ENCODE measurements at regions not wholly inside any gene's neighbourhood (a gene's known extent, or its start where the extent isn't known, plus 50 kb on each side); places are given as distances from the start of the nearest gene placed in this dataset.

- TF ChIP-seq CTCF (IDR thresholded peaks at IDR 0.05): no peak
- Histone ChIP-seq H3K4me1 (peaks cover 5% of the 10 kb centered on the region), H3K4me3 (no peak overlapping the region), H3K36me3 (no peaks in the 10 kb centered on the region), H3K27ac (no peak overlapping the region), H3K9me3 (no peaks in the 10 kb centered on the region), H3K27me3 (ENCODE audit: low read depth) (no peaks in the 10 kb centered on the region)
- DNase-seq: no peak
- no peak for ATAC-seq
- intact Hi-C loops (cut with DNase I): no loop called here
These were observed 338.8 kb upstream of the DDHD1 start for GRCh38 chr14:53491884-53492277.

GRCh38 chr14:53491256-53491883 is 338.2 kb upstream of the DDHD1 start:
- Histone ChIP-seq H3K36me3 (no peaks in the 10 kb centered on the region), H3K27ac (no peak overlapping the region), H3K27me3 (ENCODE audit: low read depth) (no peaks in the 10 kb centered on the region), H3K4me1 (peaks cover 5% of the 10 kb centered on the region), H3K4me3 (no peak overlapping the region), H3K9me3 (no peaks in the 10 kb centered on the region)
- no peak for TF ChIP-seq CTCF (IDR thresholded peaks at IDR 0.05)
- ATAC-seq (no peak), DNase-seq (no peak)
- intact Hi-C loops (cut with DNase I): no loop called here

GRCh38 chr14:53478174-53478573 is 325.1 kb upstream of the DDHD1 start:
- Histone ChIP-seq H3K36me3 (no peaks in the 10 kb centered on the region), H3K4me3 (no peak overlapping the region), H3K27ac (no peak overlapping the region), H3K9me3 (peaks cover 7% of the 10 kb centered on the region), H3K27me3 (ENCODE audit: low read depth) (no peaks in the 10 kb centered on the region), H3K4me1 (no peaks in the 10 kb centered on the region)
- intact Hi-C loops (cut with DNase I): no loop called here
- ATAC-seq (no peak), DNase-seq (no peak)
- TF ChIP-seq CTCF (IDR thresholded peaks at IDR 0.05): no peak

GRCh38 chr14:53473480-53473879 is 320.4 kb upstream of the DDHD1 start:
- DNase-seq (no peak), ATAC-seq (no peak)
- no peak overlapping the region for H3K27ac ChIP-seq
- H3K27me3 ChIP-seq (ENCODE audit: low read depth): no peaks in the 10 kb centered on the region
- intact Hi-C loops (cut with DNase I): no loop called here
- H3K4me1 ChIP-seq: no peaks in the 10 kb centered on the region
- no peaks in the 10 kb centered on the region for H3K36me3 ChIP-seq
- TF ChIP-seq CTCF (IDR thresholded peaks at IDR 0.05): no peak
- H3K4me3 ChIP-seq: no peak overlapping the region
- no peaks in the 10 kb centered on the region for H3K9me3 ChIP-seq

GRCh38 chr14:53472306-53472705 is 319.2 kb upstream of the DDHD1 start:
- Histone ChIP-seq H3K9me3 (no peaks in the 10 kb centered on the region), H3K4me1 (no peaks in the 10 kb centered on the region), H3K27me3 (ENCODE audit: low read depth) (no peaks in the 10 kb centered on the region), H3K4me3 (no peak overlapping the region), H3K36me3 (no peaks in the 10 kb centered on the region), H3K27ac (no peak overlapping the region)
- ATAC-seq (no peak), DNase-seq (no peak)
- intact Hi-C loops (cut with DNase I): no loop called here
- TF ChIP-seq CTCF (IDR thresholded peaks at IDR 0.05): no peak
